Kidney (tissue), 13 donors: ENCODE measurements at regions not wholly inside any gene's neighbourhood (a gene's known extent, or its start where the extent isn't known, plus 50 kb on each side); places are given as distances from the start of the nearest gene placed in this dataset.

Experiments used
- DNase-seq, 5 donors: peaks; one replicate each; pipeline ENCODE4 v3.0.0-alpha.2; 2013 to 2020
- FAIRE-seq: peaks from 2 replicates; lab custom pipeline; 2012; peaks lifted over from hg19 to GRCh38; lab: Jason Lieb, UNC
- H3K27ac ChIP-seq, 2 donors: one replicate each; pipeline ENCODE4 v1.7.0; 2013; ENCODE audit warnings: low read depth in 2 of 2, low read length in 2 of 2, inconsistent platforms in 1 of 2
- H3K27me3 ChIP-seq: one replicate; pipeline ENCODE4 v1.7.1; 2013; ENCODE audit warnings: low read length, inconsistent platforms; ENCODE audit not compliant: control insufficient read depth, insufficient read depth
- H3K36me3 ChIP-seq, 3 donors: one replicate each; pipeline versions ENCODE4 v1.7.0 to v1.7.1; 2013; ENCODE audit warnings: low read length in 3 of 3, control low read depth in 1 of 3, inconsistent platforms in 1 of 3; ENCODE audit not compliant: insufficient read depth in 3 of 3, control insufficient read depth in 2 of 3
- H3K4me1 ChIP-seq, 3 donors: one replicate each; pipeline versions ENCODE4 v1.7.0 to v1.7.1; 2013; ENCODE audit warnings: low read length in 3 of 3, inconsistent platforms in 1 of 3, low read depth in 1 of 3; ENCODE audit not compliant: control insufficient read depth in 2 of 3, insufficient read depth in 2 of 3
- H3K4me3 ChIP-seq, 3 donors: one replicate each; pipeline versions ENCODE4 v1.7.0 to v1.8.1; 2013; ENCODE audit warnings: low read length in 3 of 3, control low read depth in 1 of 3, inconsistent platforms in 1 of 3
- H3K9ac ChIP-seq, 3 donors: one replicate each; pipeline versions ENCODE4 v1.7.0 to v1.7.1; 2013; ENCODE audit warnings: low read length in 3 of 3, control low read depth in 1 of 3, inconsistent platforms in 1 of 3
- H3K9me3 ChIP-seq, 3 donors: one replicate each; pipeline versions ENCODE4 v1.7.0 to v1.7.1; 2013; ENCODE audit warnings: low read length in 3 of 3, control low read depth in 1 of 3, inconsistent platforms in 1 of 3; ENCODE audit not compliant: control insufficient read depth in 2 of 3, insufficient read depth in 1 of 3
- CTCF ChIP-seq: IDR thresholded peaks from 3 replicates; pipeline ENCODE4 v1.5.1; 2012; ENCODE audit warnings: mild to moderate bottlenecking, moderate library complexity, borderline replicate concordance; ENCODE audit not compliant: insufficient read depth; ENCODE audit errors: extremely low read depth
- intact Hi-C: fragments of 100-400 bp; cut with DNase I; formaldehyde crosslinking; loops from one replicate; pipeline ENCODE4 v1.11.1; 2022
- donor health status: control.
- donor health status: control.
- donor health status: control.
- donor health status: control.
- donor health status: control.
- donor health status: DM: yes; HTN: yes; CAD: no.
- donor health status: Normal renal cell carcinoma (clear cell type).

GRCh38 chrX:43349363-43349762 is 306.7 kb upstream of the MAOA start:
- peak; percentile 29 for FAIRE-seq
- Histone ChIP-seq H3K27me3 (no peaks in the 10 kb centered on the region), H3K4me1 (no peaks in the 10 kb centered on the region), H3K27ac (no peak overlapping the region), H3K9ac (no peak overlapping the region), H3K4me3 (no peak overlapping the region), H3K36me3 (no peaks in the 10 kb centered on the region), H3K9me3 (no peaks in the 10 kb centered on the region)
- peak in 3 of 5 donors; percentile 2 to 9 (median 4) for DNase-seq
- peak; percentile 49 for TF ChIP-seq CTCF
- intact Hi-C loops = no loop called here

GRCh38 chrX:43350935-43351334 is 305.2 kb upstream of the MAOA start:
- intact Hi-C loops = no loop called here
- H3K9ac ChIP-seq = no peak overlapping the region
- no peak overlapping the region for H3K4me3 ChIP-seq
- no peaks in the 10 kb centered on the region for H3K4me1 ChIP-seq
- H3K27ac ChIP-seq = no peak overlapping the region
- FAIRE-seq (no peak), DNase-seq (no peak)
- no peaks in the 10 kb centered on the region for H3K9me3 ChIP-seq
- H3K36me3 ChIP-seq = no peaks in the 10 kb centered on the region
- no peaks in the 10 kb centered on the region for H3K27me3 ChIP-seq
- no peak for TF ChIP-seq CTCF

GRCh38 chrX:43357741-43358140 is 298.4 kb upstream of the MAOA start:
- FAIRE-seq (no peak), DNase-seq (no peak)
- no peak overlapping the region for H3K4me3 ChIP-seq
- intact Hi-C loops = no loop called here
- H3K27me3 ChIP-seq = no peaks in the 10 kb centered on the region
- H3K27ac ChIP-seq = no peak overlapping the region
- no peaks in the 10 kb centered on the region for H3K9me3 ChIP-seq
- no peak for TF ChIP-seq CTCF
- no peaks in the 10 kb centered on the region for H3K4me1 ChIP-seq
- no peaks in the 10 kb centered on the region for H3K36me3 ChIP-seq
- no peak overlapping the region for H3K9ac ChIP-seq

GRCh38 chrX:43373032-43373431 is 283.1 kb upstream of the MAOA start:
- Histone ChIP-seq H3K9ac (no peak overlapping the region), H3K36me3 (no peaks in the 10 kb centered on the region), H3K4me3 (no peak overlapping the region), H3K4me1 (no peaks in the 10 kb centered on the region), H3K27ac (no peak overlapping the region), H3K27me3 (no peaks in the 10 kb centered on the region), H3K9me3 (no peaks in the 10 kb centered on the region)
- FAIRE-seq (no peak), DNase-seq (no peak)
- TF ChIP-seq CTCF = no peak
- intact Hi-C loops = no loop called here
